Testis (tissue), 2 donors: ENCODE measurements at regions not wholly inside any gene's neighbourhood (a gene's known extent, or its start where the extent isn't known, plus 50 kb on each side); places are given as distances from the start of the nearest gene placed in this dataset.

Experiments used
- CTCF ChIP-seq, 3 experiments: fragments of 450-650 bp in 2 of 3; fragments of 200-600 bp in 1 of 3; sonication (generic) in 1 of 3; IDR thresholded peaks; one replicate each; pipeline ENCODE4 v1.5.1; 2016 to 2019; ENCODE audit warnings: antibody characterized with exemption in 3 of 3, mild to moderate bottlenecking in 2 of 3, moderate library complexity in 1 of 3
- POLR2A ChIP-seq: fragments of 450-650 bp; IDR thresholded peaks from one replicate; pipeline ENCODE4 v1.6.1; 2017; ENCODE audit warnings: antibody characterized with exemption, mild to moderate bottlenecking, moderate library complexity

DNA sequence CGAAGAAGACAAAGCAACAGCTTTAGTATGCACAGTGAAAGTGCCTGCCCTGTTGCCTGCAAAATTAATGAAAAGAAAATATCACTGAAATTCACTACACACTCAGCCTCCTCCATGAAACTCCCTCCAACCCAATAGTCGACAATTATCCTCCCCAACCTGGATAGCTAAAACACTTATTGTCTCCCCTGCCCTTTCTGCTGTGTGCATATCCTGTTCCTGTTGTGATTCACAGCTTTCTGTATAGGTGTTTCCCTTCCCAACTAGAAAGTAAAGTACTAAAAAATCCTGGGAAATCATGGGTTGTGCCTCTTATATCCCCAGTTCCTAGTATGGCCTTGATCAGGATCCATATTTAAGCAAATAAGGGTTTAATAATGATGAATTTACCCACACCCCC, 412.1 kb downstream of the LTN1 start:
- TF ChIP-seq CTCF (IDR thresholded peaks at IDR 0.05) (no peak), POLR2A (no peak)
